Stimulated activated CD8-positive, alpha-beta memory T cell treated with anti-CD3 and anti-CD28 coated beads, Interleukin-15, amount 100 ng/mL, for 48 hours (primary cell): ENCODE measurements at regions not wholly inside any gene's neighbourhood (a gene's known extent, or its start where the extent isn't known, plus 50 kb on each side); places are given as distances from the start of the nearest gene placed in this dataset.

Experiments used
- DNase-seq, 2 donors: peaks; one replicate each; pipeline ENCODE4 v3.0.0-alpha.2; 2020; ENCODE audit warnings: low read depth in 2 of 2

GRCh38 chr6:147715035-147715434 is 206.5 kb downstream of the SAMD5 start:
- DNase-seq: no peak

DNA sequence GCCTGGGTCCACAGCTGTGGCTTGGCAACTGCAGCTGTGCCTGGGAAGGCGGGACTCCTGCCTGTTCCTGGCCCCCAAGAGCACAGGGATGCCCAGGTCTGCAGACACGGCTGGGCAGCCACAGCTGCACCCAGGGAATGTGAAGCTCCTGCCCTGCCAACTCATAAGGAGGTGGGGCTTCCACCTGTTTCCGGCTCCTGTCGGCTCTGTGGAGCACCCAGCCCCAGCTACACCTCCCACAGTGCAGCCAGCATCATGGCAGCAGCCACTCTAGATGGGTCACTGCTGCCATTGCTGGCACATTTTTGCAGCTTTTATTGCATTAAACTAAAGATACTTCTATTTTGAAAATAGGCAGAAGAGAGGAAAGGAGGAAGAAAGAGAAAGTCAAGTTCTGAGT is 207.9 kb downstream of the SAMD5 start:
- DNase-seq: no peak

DNA sequence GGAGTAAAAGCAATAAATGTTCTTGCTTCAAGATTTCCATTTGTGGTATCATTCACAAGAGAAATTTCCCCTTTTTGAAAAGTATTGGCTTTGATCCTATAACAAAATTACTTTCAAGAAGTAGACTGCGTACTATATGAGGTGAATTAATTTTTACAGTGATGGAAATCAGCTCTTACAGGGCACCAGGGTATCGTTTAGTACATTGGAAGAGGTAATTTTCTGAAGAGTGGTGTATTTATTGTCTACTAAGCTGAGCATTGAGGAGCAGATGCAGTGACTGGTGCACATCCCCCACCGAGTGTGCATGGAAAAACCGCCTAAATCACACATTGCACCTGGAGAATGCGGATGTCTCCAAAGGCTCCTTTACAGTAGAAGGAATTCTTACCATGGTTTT is 209.5 kb downstream of the SAMD5 start:
- no peak for DNase-seq

DNA sequence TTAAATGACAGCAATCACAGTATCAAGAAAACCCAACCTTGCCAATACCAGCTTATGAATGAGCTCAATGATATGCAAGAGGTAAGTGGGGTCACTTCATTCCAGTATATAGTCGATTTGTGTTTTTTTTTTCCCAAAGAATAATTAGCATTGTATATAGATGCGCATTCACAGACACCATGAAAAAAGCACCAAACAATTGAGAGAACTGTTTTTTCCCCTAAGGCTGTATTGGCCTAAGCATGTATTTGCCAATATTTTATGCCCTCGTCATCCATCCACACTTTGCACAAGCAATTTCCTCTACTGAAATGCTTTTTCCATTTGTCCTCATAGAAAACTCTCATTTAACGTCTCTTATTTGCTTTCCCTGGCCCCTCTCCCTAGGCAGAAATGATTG is 213.7 kb downstream of the SAMD5 start:
- no peak for DNase-seq

DNA sequence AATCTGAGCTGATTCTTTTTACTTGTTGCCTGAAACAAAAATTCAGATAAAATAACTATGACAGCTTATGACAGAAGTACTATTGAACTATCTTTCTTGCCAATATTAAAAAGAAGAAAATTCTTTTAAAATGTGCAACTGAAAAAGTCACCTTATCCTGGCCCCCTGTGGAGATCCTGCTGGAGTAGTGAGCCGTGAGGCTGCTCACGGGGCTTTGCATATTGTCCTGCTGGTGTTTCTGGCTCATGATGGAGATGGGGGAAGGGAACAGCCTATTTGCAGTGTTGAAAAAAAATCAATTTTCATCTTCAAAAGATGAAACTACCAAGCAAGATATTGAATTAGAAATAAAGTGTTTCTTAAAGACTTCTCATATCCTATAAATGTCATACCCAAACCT is 216.0 kb downstream of the SAMD5 start:
- no peak for DNase-seq

- DNase-seq: no peak
Measured at GRCh38 chr6:147726342-147726741, 217.9 kb downstream of the SAMD5 start.

DNA sequence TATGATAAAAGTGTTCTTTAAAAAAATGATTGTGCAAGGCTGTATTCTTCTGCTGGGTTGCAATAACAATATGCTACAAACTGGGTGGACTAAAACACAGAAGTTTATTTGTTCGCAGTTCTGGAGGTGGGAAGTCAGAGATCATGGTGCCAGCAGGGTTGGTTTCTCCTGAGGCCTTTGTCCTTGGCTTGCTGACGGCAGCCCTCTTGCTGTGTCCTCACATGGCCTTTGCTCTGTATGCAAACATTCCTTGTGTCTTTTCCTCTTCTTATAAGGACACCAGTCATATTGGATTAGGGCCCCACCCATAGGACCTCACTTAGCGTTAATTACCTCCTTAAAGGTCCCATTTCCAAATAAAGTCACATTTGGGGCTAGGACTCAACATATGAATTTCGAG is 220.4 kb downstream of the SAMD5 start:
- no peak for DNase-seq

DNA sequence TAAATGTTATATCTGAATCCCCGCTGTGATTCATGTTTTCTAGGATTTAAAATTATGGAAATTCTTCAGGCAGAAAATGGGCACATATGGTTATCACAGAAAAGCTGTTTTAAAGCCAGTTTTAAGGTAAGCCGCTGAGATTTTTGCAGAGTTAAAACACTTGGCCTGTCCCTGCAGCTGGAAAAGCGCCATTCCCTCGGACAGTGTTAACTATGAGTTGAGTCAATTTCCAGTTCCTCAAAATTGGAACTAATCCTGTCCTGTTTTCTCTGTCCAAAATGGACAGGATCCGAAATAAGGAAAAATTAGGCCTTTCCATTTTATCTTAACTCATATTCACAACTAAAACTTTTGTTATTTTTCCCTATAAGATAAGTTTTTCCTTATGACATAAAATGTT is 225.2 kb downstream of the SAMD5 start:
- DNase-seq: no peak

DNA sequence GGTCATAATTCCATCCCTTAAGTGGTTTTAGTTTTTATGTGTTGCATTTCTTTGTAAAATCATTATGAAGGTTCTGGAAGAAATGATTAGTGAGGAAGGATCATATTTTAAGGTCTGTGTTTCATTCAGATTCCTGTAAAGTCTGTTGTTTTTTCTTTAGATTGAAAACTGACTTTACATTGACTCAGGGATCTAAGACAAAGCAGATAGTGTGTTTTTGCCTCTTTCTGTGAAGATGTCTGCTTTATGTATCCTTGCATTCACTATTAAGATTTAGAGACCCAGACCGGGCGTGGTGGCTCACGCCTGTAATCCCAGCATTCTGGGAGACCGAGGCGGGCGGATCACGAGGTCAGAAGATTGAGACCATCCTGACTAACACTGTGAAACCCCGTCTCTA is 225.7 kb downstream of the SAMD5 start:
- no peak for DNase-seq

DNA sequence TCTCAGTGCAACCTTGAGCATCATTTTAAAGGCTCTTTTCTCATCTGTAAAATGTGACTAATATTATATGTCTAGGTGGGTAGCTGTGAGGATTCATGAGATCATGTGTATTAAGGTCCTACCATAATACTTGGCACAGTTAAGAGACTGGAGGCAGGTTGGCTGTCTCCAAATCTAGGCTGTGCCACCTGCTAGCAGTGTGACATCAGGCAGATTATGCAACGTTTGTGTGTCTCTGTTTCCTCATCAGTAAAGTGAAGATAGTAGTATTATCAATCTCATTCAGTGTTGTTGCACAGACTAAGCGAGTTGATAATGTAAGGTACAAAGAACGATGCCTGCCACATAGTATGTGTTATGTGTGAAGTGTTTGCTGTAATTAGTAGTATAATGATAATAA is 227.4 kb downstream of the SAMD5 start:
- no peak for DNase-seq

- no peak for DNase-seq
Measured at GRCh38 chr6:147737115-147737514, 228.6 kb downstream of the SAMD5 start.

DNA sequence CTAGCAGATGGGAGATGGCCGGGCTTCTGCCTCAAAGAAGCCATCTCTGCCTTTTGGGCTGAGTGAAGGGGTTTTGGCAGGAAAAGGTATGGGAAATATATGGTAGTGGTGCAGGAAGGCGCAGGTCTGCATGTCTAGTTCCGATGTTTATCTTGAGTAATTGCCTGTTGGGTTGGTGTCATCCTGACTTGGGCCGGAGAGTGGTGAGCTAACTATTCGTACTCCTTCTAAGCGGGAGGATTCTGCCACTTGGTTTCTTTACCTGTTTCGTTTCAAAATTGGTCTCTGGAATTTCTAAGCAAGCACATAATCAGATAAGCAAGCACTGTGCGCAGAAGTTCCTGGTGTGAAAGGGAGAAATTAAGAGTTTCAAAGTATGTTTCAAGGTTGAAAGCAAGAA is 229.6 kb downstream of the SAMD5 start:
- DNase-seq: no peak

- DNase-seq: no peak
Measured at GRCh38 chr6:147738516-147739162, 230.1 kb downstream of the SAMD5 start.

DNA sequence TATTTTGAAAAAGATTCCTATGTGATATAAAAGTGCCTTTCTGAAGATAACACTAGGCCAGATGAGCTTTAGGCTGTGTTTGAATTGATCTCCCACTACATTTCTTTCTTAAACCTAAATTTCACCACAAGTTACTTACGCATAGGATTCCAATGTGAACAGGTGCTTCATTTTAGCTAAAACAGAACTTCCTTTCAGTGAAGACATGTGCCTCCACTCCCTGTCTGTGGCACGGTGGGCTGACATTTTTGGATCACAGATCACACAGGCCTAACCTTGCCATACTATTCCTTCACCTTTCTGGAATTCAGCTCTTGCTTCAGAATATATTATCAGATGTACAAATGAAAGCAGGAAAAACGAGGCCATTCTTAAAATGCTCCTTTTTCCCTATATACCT is 231.8 kb downstream of the SAMD5 start:
- DNase-seq: no peak

GRCh38 chr6:147740916-147741315 is 232.4 kb downstream of the SAMD5 start:
- no peak for DNase-seq

DNA sequence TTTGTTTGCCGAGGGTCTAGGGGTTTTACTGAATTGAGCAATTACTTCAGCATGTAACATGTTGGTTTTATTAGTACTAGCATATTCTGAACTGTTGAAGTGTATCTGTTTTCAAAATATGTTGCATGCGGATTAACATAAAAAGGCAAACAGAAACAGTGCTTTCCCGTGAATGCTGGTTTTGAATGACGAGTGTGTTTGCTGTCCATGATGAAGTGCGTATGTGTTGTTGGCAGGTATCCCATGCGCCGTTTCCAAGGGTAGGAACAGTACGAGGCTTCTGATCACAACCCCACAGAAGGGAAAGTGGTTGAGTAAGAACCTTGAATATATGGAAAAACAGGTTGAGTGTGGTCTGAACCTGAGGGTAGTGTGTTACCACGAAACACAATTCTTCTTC is 232.9 kb downstream of the SAMD5 start:
- DNase-seq: no peak

DNA sequence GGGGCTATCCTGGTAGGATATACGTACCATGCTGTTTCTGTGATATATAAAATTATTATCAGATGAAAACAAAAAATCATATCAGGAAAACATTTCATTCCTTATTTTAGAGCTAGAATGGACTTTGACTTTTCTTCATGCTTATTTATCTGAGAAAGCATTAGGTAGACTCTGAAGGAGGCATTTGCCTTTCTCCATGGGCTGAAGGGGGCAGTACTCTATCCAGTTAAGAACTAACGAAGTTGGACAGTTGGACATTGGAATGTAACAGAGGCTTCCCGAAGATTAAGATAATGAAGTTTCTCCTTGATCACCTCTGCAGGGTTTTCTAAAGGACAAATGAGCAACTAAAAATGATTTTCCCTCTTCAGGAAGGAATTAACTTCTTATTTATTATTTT is 233.9 kb downstream of the SAMD5 start:
- DNase-seq: no peak

- no peak for DNase-seq
Measured at GRCh38 chr6:147744012-147744411, 235.5 kb downstream of the SAMD5 start.

DNA sequence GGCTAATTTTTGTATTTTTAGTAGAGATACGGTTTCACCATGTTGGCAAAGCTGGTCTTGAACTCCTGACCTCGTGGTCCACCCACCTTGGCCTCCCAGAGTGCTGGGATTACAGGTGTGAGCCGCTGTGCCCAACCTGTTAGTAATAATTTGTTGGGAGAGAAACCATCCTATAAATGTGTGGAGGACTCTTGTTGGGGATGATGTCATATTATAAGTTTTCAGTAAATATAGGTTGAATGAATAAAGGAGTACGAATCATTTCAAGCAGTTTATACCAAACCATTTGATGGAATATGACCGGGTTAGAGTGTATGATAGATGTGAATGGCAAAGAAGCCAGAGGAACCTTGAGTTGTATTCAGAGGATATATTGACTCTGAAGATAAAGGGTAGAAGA is 240.8 kb downstream of the SAMD5 start:
- no peak for DNase-seq

- DNase-seq: no peak
Measured at GRCh38 chr6:147750413-147750812, 241.9 kb downstream of the SAMD5 start.

DNA sequence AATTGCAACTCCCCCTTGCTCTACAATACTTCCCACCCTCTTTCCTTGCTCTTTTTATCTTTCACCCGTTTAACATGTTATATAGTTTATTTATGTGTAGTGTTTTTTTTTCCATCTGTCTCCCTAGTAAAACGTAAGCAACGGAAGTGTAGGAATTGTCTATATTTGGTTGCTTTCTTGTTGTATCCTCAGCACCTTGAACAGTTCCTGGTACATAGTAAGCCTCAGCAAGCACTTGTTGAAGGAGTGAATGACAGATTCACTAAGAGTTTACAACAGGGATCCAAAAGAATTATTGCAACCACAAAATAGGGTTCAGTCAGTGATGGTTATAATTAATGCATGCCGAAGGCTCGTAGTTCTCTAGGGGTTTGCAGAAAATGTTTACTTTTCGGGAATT is 242.7 kb downstream of the SAMD5 start:
- DNase-seq: no peak

DNA sequence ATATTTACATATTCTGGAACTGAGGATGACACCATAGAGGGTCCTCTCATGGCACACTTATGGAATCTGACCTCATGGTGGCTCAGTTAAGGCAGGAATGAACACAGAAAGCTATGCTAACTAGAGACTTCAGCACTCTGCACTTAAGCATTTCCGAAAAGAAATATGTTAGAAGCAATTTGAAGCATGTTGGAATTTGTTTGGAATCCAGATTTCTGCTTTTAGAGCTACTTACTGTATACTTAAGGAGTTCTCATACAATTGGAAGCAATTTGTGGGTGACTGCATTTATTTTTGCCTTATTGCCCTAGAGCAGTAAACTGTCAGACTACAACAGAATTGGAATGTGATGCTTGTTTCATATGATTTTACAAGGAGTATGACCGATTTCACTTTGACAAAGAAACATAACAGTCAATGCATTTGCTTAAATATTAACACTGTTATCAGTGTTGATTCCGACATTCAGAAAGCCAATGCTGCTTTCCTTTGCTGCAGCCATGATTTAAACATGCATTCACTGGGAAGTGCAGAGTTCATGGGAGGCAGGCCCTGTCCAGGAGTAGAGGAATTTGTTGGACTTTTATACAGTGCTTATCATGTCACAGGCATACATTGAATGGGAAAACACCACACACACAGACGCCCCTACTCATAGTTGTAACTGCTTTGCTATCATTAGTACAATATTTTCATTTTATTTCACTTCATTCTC is 244.4 kb downstream of the SAMD5 start:
- DNase-seq: no peak

DNA sequence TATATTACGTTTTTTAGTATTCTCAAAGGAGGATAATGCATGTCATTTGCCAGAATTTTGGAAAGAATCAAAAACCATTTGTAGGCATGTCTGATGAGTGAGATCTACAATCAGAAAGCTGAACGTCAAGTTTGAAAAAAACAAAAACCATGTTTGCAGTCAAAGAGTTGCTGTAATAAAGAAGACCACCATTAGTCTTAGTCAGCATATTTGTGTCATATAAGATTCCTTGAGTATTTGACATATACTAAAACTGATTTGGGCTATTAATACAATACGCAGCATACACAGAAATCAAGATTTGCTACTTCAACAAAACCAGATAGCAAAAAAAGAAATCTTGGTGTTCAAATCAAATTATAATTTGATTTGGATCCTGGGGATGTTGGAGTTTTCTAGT is 247.5 kb downstream of the SAMD5 start:
- no peak for DNase-seq

GRCh38 chr6:147756891-147757290 is 248.4 kb downstream of the SAMD5 start:
- DNase-seq: no peak
